Epithelial cell of prostate (primary cell): ENCODE measurements at regions not wholly inside any gene's neighbourhood (a gene's known extent, or its start where the extent isn't known, plus 50 kb on each side); places are given as distances from the start of the nearest gene placed in this dataset.

Experiments used
- DNase-seq: peaks from one replicate; pipeline ENCODE4 v3.0.0-alpha.2; 2011; ENCODE audit warnings: low read depth, low spot score
- H3K27ac ChIP-seq: fragments of 450-650 bp; 2 replicates; pipeline ENCODE4 v1.5.1; 2017; ENCODE audit warnings: mild to moderate bottlenecking

GRCh38 chr9:129405827-129406213 is 215.1 kb downstream of the C9orf50 start:
- no peak overlapping the region for H3K27ac ChIP-seq
- DNase-seq = no peak

GRCh38 chr9:129405089-129405826 is 215.6 kb downstream of the C9orf50 start:
- no peak overlapping the region for H3K27ac ChIP-seq
- DNase-seq = no peak

- no peak overlapping the region for H3K27ac ChIP-seq
- no peak for DNase-seq
These were observed 216.3 kb downstream of the C9orf50 start for GRCh38 chr9:129404621-129405020.

DNA sequence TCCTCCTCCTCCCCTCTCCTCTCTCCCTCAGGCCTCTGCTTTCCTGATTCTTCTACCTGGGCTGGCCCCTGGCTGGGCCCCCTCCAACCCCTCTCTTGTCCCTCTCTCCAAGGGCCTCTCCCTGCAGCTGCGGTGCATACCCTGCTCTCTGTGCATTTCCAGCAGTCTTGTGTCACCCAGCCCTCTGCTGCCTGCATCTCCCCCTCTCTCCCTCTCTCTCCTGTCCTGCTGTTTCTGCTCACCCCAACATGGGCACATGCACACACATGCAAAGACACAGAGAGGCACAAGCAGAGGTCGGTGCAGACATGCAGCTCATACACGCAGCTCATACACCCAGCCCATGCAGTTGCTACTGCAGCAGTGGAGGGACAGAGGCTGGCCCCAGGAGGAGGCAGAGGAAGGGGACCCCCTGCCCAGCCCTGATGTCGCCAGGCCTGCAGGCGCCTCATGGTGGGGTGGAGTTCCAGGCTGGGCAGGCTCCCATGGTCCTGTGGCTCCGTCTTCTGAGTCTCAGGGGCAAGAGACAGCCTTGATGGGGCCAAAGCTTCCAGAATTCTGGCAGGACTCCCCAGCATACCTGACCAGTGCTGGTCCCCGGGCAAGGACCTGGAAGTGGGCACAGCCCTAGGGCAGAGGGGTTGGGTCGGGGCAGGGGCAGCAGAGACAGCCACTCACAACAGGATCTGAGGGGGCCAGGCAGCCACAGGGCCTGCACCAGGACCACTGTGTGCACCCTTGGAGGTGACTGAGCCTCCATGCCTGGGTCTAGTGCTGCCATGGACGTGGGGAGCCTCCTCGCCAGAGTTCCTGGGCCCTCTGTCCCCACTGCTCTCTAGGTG is 216.9 kb downstream of the C9orf50 start:
- no peak overlapping the region for H3K27ac ChIP-seq
- DNase-seq = no peak

GRCh38 chr9:129402931-129403778 is 217.7 kb downstream of the C9orf50 start:
- H3K27ac ChIP-seq = no peak overlapping the region
- DNase-seq = no peak

DNA sequence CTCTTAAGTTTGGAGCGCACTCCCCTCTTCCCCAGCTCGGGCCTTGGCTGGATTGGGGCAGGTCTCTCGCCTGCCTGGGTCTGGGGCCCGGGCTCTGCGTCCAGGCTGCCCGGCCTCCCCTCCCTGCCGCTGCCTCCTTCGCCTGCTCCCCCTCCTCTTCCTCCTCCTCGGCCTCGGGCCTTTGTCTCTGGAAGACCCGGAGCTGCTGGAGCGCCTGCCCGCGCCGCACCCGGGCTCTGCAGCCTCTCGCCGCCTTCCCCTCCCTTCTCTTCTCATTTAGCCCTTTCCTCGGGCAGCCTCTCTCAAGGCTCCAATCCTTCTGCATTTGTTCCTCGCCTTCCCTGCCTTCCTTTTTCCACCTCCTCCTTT is 218.5 kb downstream of the C9orf50 start:
- DNase-seq = no peak
- H3K27ac ChIP-seq = no peak overlapping the region

GRCh38 chr9:129401623-129402370 is 219.1 kb downstream of the C9orf50 start:
- H3K27ac ChIP-seq = no peak overlapping the region
- no peak for DNase-seq

DNA sequence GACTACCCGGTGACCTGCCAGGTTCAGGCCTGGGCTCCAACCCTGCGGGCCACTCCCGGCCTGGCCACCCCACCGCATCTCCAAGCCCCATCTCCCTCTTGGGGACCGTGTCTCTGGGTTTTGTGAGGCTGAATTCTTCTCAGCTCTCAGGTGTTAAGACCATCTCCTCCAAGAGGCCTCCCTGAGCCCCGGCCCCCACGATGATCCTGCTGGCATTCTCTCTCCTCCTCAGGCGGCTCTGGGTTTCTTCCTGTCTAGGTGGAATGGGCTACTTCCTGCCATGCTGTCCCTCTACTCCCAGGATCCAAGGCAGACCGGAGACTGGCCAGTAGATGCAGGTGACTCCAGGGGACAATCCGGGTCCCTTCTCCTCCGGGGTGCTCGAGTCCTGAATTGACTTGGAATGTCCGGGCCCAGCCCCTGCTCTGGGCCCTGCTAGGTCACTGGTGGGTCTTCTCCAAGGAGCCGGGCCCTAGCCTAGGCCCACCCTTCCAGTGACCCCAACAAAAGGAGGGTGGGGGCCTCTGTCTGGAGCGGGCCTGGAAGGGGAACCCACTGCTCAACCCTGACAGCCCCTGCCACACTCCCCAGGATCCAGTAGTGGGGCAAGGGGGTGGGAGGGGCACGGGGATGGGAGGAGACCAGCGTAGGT is 219.8 kb downstream of the C9orf50 start:
- no peak overlapping the region for H3K27ac ChIP-seq
- DNase-seq = no peak

DNA sequence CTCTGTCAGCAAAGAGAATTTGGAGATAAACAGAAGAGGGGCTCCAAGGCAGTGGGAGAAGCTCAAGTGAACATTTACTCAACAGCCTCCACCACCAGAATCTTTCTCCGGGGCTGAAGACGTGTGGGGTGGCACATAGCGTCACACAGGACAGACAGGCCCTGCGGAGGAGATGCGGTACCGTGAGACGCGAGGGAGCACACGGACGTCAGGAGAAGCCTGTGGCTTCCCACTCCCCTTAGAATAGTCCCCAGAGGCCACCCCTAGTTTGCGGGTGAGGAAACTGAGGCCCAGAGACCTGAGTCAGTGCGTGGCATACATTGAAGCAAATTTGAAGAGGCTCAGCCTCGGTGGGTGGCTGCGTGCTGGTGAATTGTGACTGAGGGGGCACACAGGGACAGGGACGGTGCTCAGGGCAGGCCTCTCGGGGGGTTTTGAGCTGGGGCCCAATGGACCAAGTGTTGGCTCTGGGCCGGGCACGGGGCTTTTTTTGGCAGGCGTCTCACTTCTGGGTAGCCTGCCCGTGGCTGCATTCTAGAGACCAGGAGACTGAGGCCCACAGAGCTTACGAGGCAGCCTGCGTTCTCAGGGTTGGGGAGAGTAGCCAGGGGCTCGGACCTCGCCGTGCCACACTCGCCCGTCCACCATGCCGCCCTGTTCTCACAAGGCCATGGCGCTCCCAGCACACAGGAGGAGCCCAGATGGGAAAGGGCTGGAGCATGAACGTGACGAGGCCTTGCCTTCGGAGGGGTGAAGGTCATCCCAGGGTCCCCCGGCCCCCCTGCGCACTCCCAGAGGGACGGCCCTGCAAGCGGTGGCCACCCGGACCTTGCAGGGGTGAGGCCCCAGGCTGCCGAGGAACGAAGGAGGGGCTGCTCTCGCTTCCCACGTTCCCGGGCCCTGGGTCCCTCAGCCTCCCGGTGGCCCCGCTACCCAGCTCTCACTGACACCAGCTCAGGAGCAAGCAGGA is 220.6 kb downstream of the C9orf50 start:
- no peak overlapping the region for H3K27ac ChIP-seq
- DNase-seq = no peak

- no peak for DNase-seq
- no peak overlapping the region for H3K27ac ChIP-seq
These were observed 221.3 kb downstream of the C9orf50 start for GRCh38 chr9:129399634-129399990.

- no peak for DNase-seq
These were observed 221.0 kb upstream of the IER5L start for GRCh38 chr9:129398961-129399633.

GRCh38 chr9:129398101-129398960 is 220.3 kb upstream of the IER5L start:
- DNase-seq = no peak
- H3K27ac ChIP-seq = no peak overlapping the region

More at GRCh38 chr9:129398961-129399633, 221.0 kb upstream of the IER5L start:
- H3K27ac ChIP-seq = no peak overlapping the region

- no peak overlapping the region for H3K27ac ChIP-seq
- DNase-seq = no peak
These were observed 219.3 kb upstream of the IER5L start for GRCh38 chr9:129397335-129397734.

DNA sequence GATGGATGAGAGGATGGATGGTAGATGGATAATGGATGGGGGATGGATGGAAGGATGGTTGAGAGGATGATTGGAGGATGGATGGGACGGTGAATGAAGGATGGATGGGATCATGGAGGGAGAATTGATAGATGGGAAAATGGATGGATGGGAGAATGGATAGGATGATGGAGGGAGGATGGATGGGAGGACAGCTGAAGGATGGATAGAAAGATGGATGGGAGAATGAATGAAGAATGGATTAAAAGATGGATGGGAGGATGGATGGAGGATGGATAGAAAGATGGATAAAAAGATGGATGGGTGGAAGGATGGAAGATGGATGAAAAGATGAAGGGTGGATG is 218.3 kb upstream of the IER5L start:
- no peak overlapping the region for H3K27ac ChIP-seq
- no peak for DNase-seq

- H3K27ac ChIP-seq = no peak overlapping the region
- DNase-seq = no peak
These were observed 217.7 kb upstream of the IER5L start for GRCh38 chr9:129395633-129396364.

- no peak for DNase-seq
These were observed 216.8 kb upstream of the IER5L start for GRCh38 chr9:129394886-129395279.

More at GRCh38 chr9:129394886-129395279, 216.8 kb upstream of the IER5L start:
- no peak overlapping the region for H3K27ac ChIP-seq
